H1 (cell line): ENCODE measurements at regions not wholly inside any gene's neighbourhood (a gene's known extent, or its start where the extent isn't known, plus 50 kb on each side); places are given as distances from the start of the nearest gene placed in this dataset.

Source experiments
- CTCF ChIA-PET: fragments of 300-600 bp; sonication (Branson Sonifier 250); formaldehyde crosslinking; loops from one replicate; lab custom pipeline; 2021; ENCODE audit not compliant: partially characterized antibody; lab: Charles Lee
- POLR2A ChIA-PET: fragments of 300-600 bp; sonication (Branson Sonifier 250); formaldehyde crosslinking; loops from one replicate; lab custom pipeline; 2021; ENCODE audit warnings: inconsistent platforms; ENCODE audit not compliant: partially characterized antibody; lab: Charles Lee
- DNase-seq, 2 experiments: peaks; one replicate each; pipeline versions ENCODE4 v3.0.0 to v3.0.0-alpha.2; 2010 to 2022; ENCODE audit warnings: low spot score in 2 of 2, low read depth in 1 of 2, mixed read lengths in 1 of 2
- FAIRE-seq: peaks from 2 replicates; lab custom pipeline; 2011; peaks lifted over from hg19 to GRCh38; lab: Jason Lieb, UNC
- H2AFZ ChIP-seq: 2 replicates; pipeline ENCODE4 v1.8.1; 2012; ENCODE audit warnings: low read length, inconsistent platforms
- H2AK5ac ChIP-seq: 2 replicates; pipeline ENCODE4 v1.6.1; 2013; ENCODE audit warnings: low read depth, low read length
- H2BK120ac ChIP-seq: replicated peaks from 2 replicates; pipeline ENCODE3; 2013; ENCODE audit warnings: low read depth, low read length, inconsistent platforms
- H2BK12ac ChIP-seq: 2 replicates; pipeline ENCODE4 v1.6.1; 2013; ENCODE audit warnings: low read depth, low read length
- H2BK15ac ChIP-seq: 2 replicates; pipeline ENCODE4 v1.6.1; 2013; ENCODE audit warnings: low read length
- H2BK20ac ChIP-seq: 2 replicates; pipeline ENCODE4 v1.6.1; 2013; ENCODE audit warnings: low read length
- H2BK5ac ChIP-seq: 2 replicates; pipeline ENCODE4 v1.6.1; 2013; ENCODE audit warnings: low read depth, low read length
- H3K14ac ChIP-seq: 2 replicates; pipeline ENCODE4 v1.6.1; 2013; ENCODE audit warnings: inconsistent platforms; ENCODE audit not compliant: insufficient read length
- H3K18ac ChIP-seq: 2 replicates; pipeline ENCODE4 v1.6.1; 2013; ENCODE audit warnings: low read length; ENCODE audit errors: extremely low read depth
- H3K23ac ChIP-seq: 2 replicates; pipeline ENCODE4 v1.6.1; 2013; ENCODE audit warnings: inconsistent platforms; ENCODE audit not compliant: insufficient read length
- H3K23me2 ChIP-seq: 2 replicates; pipeline ENCODE4 v1.6.1; 2013; ENCODE audit warnings: low read depth, low read length
- H3K27ac ChIP-seq: 2 replicates; pipeline ENCODE4 v1.6.1; 2011; ENCODE audit warnings: low read depth, low read length, inconsistent platforms
- H3K27me3 ChIP-seq, 4 experiments: replicated peaks in 1 of 4; 1 replicate in 1 of 4; 2 replicates in 3 of 4; pipeline versions ENCODE4 v1.6.1 to v1.8.1; 2011 to 2013; ENCODE audit warnings: low read length in 3 of 4, mild to moderate bottlenecking in 3 of 4, inconsistent platforms in 2 of 4, mixed read lengths in 2 of 4, moderate library complexity in 1 of 4; ENCODE audit not compliant: control insufficient read depth in 3 of 4, insufficient read depth in 3 of 4; ENCODE audit errors: extremely low read depth in 1 of 4
- H3K36me3 ChIP-seq, 4 experiments: 2 replicates each; pipeline versions ENCODE4 v1.6.1 to v1.8.1; 2011 to 2013; ENCODE audit warnings: mild to moderate bottlenecking in 4 of 4, low read length in 3 of 4, moderate library complexity in 2 of 4, control low read depth in 1 of 4, inconsistent platforms in 1 of 4; ENCODE audit not compliant: insufficient read depth in 4 of 4, control insufficient read depth in 2 of 4
- H3K4ac ChIP-seq: replicated peaks from 2 replicates; pipeline ENCODE3; 2013; ENCODE audit warnings: low read length, low read depth, mixed read lengths, inconsistent platforms; ENCODE audit not compliant: insufficient read length
- H3K4me1 ChIP-seq, 4 experiments: replicated peaks in 1 of 4; 1 replicate in 1 of 4; 2 replicates in 3 of 4; pipeline versions ENCODE4 v1.6.1 to v1.8.1; 2011 to 2013; ENCODE audit warnings: low read length in 3 of 4, inconsistent platforms in 2 of 4, mixed read lengths in 1 of 4; ENCODE audit not compliant: insufficient read depth in 4 of 4, control insufficient read depth in 3 of 4
- H3K4me2 ChIP-seq, 2 experiments: 2 replicates each; pipeline versions ENCODE4 v1.6.1 to v1.8.1; 2011 to 2013; ENCODE audit warnings: low read depth in 2 of 2, low read length in 2 of 2, control low read depth in 1 of 2, inconsistent platforms in 1 of 2, mild to moderate bottlenecking in 1 of 2; ENCODE audit not compliant: insufficient read depth in 1 of 2
- H3K4me3 ChIP-seq, 4 experiments: fragments of 200-600, 300-600 bp in 1 of 4; sonication (generic), shearing (Covaris generic), sonication (Bioruptor Twin) in 1 of 4; 2 replicates each; pipeline versions ENCODE4 v1.5.1 to v1.8.1; 2011 to 2016; ENCODE audit warnings: low read length in 4 of 4, low read depth in 3 of 4, control low read depth in 2 of 4, inconsistent platforms in 2 of 4, mild to moderate bottlenecking in 2 of 4, mixed read lengths in 1 of 4, moderate library complexity in 1 of 4; ENCODE audit not compliant: insufficient read depth in 2 of 4; ENCODE audit errors: extremely low read depth in 1 of 4
- H3K56ac ChIP-seq: replicated peaks from 2 replicates; pipeline ENCODE3; 2013; ENCODE audit warnings: low read depth, mild to moderate bottlenecking, mixed read lengths, low read length, inconsistent platforms; ENCODE audit not compliant: insufficient read length
- H3K79me1 ChIP-seq: 2 replicates; pipeline ENCODE4 v1.6.1; 2013; ENCODE audit warnings: low read depth, low read length, control low read depth
- H3K79me2 ChIP-seq, 2 experiments: 2 replicates each; pipeline versions ENCODE4 v1.6.1 to v1.8.1; 2012 to 2013; ENCODE audit warnings: low read length in 2 of 2, mild to moderate bottlenecking in 2 of 2, inconsistent platforms in 1 of 2; ENCODE audit not compliant: insufficient read depth in 2 of 2, control insufficient read depth in 1 of 2
- H3K9ac ChIP-seq, 4 experiments: replicated peaks in 1 of 4; 1 replicate in 1 of 4; 2 replicates in 3 of 4; pipeline versions ENCODE4 v1.6.1 to v1.8.1; 2011 to 2013; ENCODE audit warnings: low read depth in 3 of 4, low read length in 3 of 4, control low read depth in 2 of 4, mild to moderate bottlenecking in 2 of 4, moderate library complexity in 2 of 4, inconsistent platforms in 1 of 4; ENCODE audit errors: extremely low read depth in 1 of 4
- H3K9me3 ChIP-seq, 2 experiments: 2 replicates each; pipeline versions ENCODE4 v1.6.1 to v1.8.1; 2012 to 2013; ENCODE audit warnings: mild to moderate bottlenecking in 2 of 2, moderate library complexity in 2 of 2, control low read depth in 1 of 2, inconsistent platforms in 1 of 2, low read depth in 1 of 2, low read length in 1 of 2, mixed read lengths in 1 of 2; ENCODE audit not compliant: insufficient read depth in 2 of 2
- H4K20me1 ChIP-seq, 2 experiments: replicated peaks in 1 of 2; 2 replicates each; pipeline versions ENCODE3 to v1.8.1; 2011 to 2013; ENCODE audit warnings: inconsistent platforms in 2 of 2, low read length in 2 of 2, mild to moderate bottlenecking in 1 of 2; ENCODE audit not compliant: insufficient read depth in 2 of 2, control insufficient read depth in 1 of 2
- H4K5ac ChIP-seq: 2 replicates; pipeline ENCODE4 v1.6.1; 2013; ENCODE audit warnings: low read length, low read depth, mixed read lengths, inconsistent platforms; ENCODE audit not compliant: insufficient read length
- H4K8ac ChIP-seq: 2 replicates; pipeline ENCODE4 v1.8.0; 2013; ENCODE audit warnings: mild to moderate bottlenecking, moderate library complexity, low read length, inconsistent platforms; ENCODE audit not compliant: insufficient read depth; ENCODE audit errors: extremely low read depth
- H4K91ac ChIP-seq: replicated peaks from 2 replicates; pipeline ENCODE3; 2013; ENCODE audit warnings: low read length, mixed read lengths, inconsistent platforms; ENCODE audit not compliant: insufficient read length
- BRCA1 ChIP-seq: IDR thresholded peaks from 2 replicates; pipeline ENCODE4 v1.6.1; 2012; ENCODE audit warnings: low read depth, low read length, improper control_type of control experiment
- CBX8 ChIP-seq: fragments of 300-800, 300-1000 bp; sonication (generic); IDR thresholded peaks from 2 replicates; pipeline ENCODE4 v1.7.1; 2016; ENCODE audit warnings: low read depth, low read length, borderline replicate concordance
- CHD1 ChIP-seq: IDR thresholded peaks from 2 replicates; pipeline ENCODE4 v1.6.1; 2012; ENCODE audit warnings: low read depth, low read length, improper control_type of control experiment
- EP300 ChIP-seq, 2 experiments: IDR thresholded peaks; 1 replicate in 1 of 2; 2 replicates in 1 of 2; pipeline ENCODE4 v1.6.1; 2011 to 2012; ENCODE audit warnings: low read depth in 2 of 2, low read length in 2 of 2, mild to moderate bottlenecking in 2 of 2, borderline replicate concordance in 1 of 2, inconsistent platforms in 1 of 2, moderate library complexity in 1 of 2
- NRF1 ChIP-seq: IDR thresholded peaks from 2 replicates; pipeline ENCODE4 v1.6.1; 2011; ENCODE audit warnings: mild to moderate bottlenecking, low read depth, low read length, improper control_type of control experiment
- PHF8 ChIP-seq: fragments of 200-600 bp; sonication (generic); conservative IDR thresholded peaks from 2 replicates; pipeline ENCODE4 v1.7.1; 2012; ENCODE audit warnings: low read depth, mild to moderate bottlenecking, inconsistent platforms, low read length, moderate library complexity
- POLR2AphosphoS5 ChIP-seq: IDR thresholded peaks from 2 replicates; pipeline ENCODE4 v1.6.1; 2011; ENCODE audit warnings: low read depth, low read length
- RBBP5 ChIP-seq: IDR thresholded peaks from 2 replicates; pipeline ENCODE4 v1.7.1; 2012; ENCODE audit warnings: low read depth, mild to moderate bottlenecking, inconsistent platforms, low read length, moderate library complexity, borderline replicate concordance
- RXRA ChIP-seq: IDR thresholded peaks from 2 replicates; pipeline ENCODE4 v1.6.1; 2011; ENCODE audit warnings: low read depth, mild to moderate bottlenecking, low read length, moderate library complexity; ENCODE audit not compliant: insufficient read depth
- SIN3A ChIP-seq, 2 experiments: IDR thresholded peaks in 1 of 2; conservative IDR thresholded peaks in 1 of 2; 2 replicates each; pipeline ENCODE4 v1.6.1; 2011 to 2012; ENCODE audit warnings: low read length in 2 of 2, improper control_type of control experiment in 1 of 2, low read depth in 1 of 2, mild to moderate bottlenecking in 1 of 2
- SP1 ChIP-seq: IDR thresholded peaks from 2 replicates; pipeline ENCODE4 v1.6.1; 2011; ENCODE audit warnings: low read depth, low read length
- TAF7 ChIP-seq: optimal IDR thresholded peaks from 2 replicates; pipeline ENCODE3; 2011; ENCODE audit warnings: low read depth, mild to moderate bottlenecking, inconsistent platforms, low read length, moderate library complexity, borderline replicate concordance
- TCF12 ChIP-seq: IDR thresholded peaks from 2 replicates; pipeline ENCODE4 v1.6.1; 2011; ENCODE audit warnings: low read depth, mild to moderate bottlenecking, low read length
- ZNF274 ChIP-seq: IDR thresholded peaks from 2 replicates; pipeline ENCODE4 v1.7.0; 2012; ENCODE audit warnings: low read length, borderline replicate concordance; ENCODE audit errors: extremely low read depth
- WGBS, 2 experiments: shearing (Covaris generic) in 1 of 2; methylation state at CpG; one replicate each; pipeline versions ENCODE4 v1.1.6 to v1.1.7; 2013 to 2015; ENCODE audit warnings: low lambda C conversion rate in 2 of 2, mixed read lengths in 2 of 2, inconsistent platforms in 1 of 2, low coverage in 1 of 2, missing lambda C conversion rate in 1 of 2; ENCODE audit not compliant: insufficient replicate concordance in 2 of 2, insufficient coverage in 1 of 2, insufficient read length in 1 of 2; ENCODE audit errors: extremely low coverage in 1 of 2, missing lambda C conversion rate in 1 of 2; 5-methylcytosine and 5-hydroxymethylcytosine counted together

DNA sequence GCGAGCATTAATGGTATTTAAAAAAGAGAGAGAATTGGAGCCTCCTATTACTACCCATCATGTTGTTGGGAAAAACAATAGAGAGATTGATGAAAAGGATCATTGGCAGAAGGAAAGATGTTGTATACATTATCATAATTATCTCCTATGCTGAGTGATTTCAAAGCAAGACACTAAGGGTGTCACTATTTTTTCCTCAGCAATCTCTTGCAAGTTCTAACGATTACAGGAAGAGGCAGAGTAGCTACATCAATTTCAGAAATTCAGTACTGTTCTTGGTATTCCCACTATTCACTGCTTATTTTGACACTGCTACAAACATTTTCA, 891.2 kb downstream of the C6orf118 start:
- no peak overlapping the region for H2AK5ac ChIP-seq
- no peak overlapping the region for H3K23ac ChIP-seq
- H2BK5ac ChIP-seq, result no peak overlapping the region
- no peak overlapping the region for H3K14ac ChIP-seq
- H3K23me2 ChIP-seq, result no peaks in the 10 kb centered on the region
- H4K91ac ChIP-seq, result no peak overlapping the region
- FAIRE-seq (no peak), DNase-seq (no peak)
- H2BK120ac ChIP-seq, result no peak overlapping the region
- H3K56ac ChIP-seq, result no peak overlapping the region
- no peak overlapping the region for H2AFZ ChIP-seq
- no peak overlapping the region for H2BK12ac ChIP-seq
- H3K9ac ChIP-seq, result no peak overlapping the region
- H3K36me3 ChIP-seq, result peaks cover 0 to 4% (median 0%) of the 10 kb centered on the region in 4 experiments; a peak in 1 of 8 replicates
- no peaks in the 10 kb centered on the region for H3K79me1 ChIP-seq
- H4K5ac ChIP-seq, result no peak overlapping the region
- no peak overlapping the region for H4K8ac ChIP-seq
- no peak overlapping the region for H3K4me3 ChIP-seq
- no peak overlapping the region for H3K4me2 ChIP-seq
- H3K4me1 ChIP-seq, result no peaks in the 10 kb centered on the region
- no peaks in the 10 kb centered on the region for H3K27me3 ChIP-seq
- H3K18ac ChIP-seq, result no peak overlapping the region
- 95% methylated on average over 2 of the region's 2 CpGs; no CpG with 5 or more reads in 1 of the 2 experiments for WGBS, 2 experiments
- no peak overlapping the region for H3K27ac ChIP-seq
- H4K20me1 ChIP-seq, result no peaks in the 10 kb centered on the region
- no peak overlapping the region for H3K4ac ChIP-seq
- ChIA-PET CTCF (interaction anchor here (0.8 to 2.4 kb wide), 8 partner anchors 11 to 352 kb away, joined by 3 to 8 read pairs (median 3); no protein-coding TSS in a partner anchor), POLR2A (no interaction called here)
- no peak overlapping the region for H2BK15ac ChIP-seq
- H2BK20ac ChIP-seq, result no peak overlapping the region
- no peaks in the 10 kb centered on the region for H3K79me2 ChIP-seq
- H3K9me3 ChIP-seq, result peaks cover 15 to 20% of the 10 kb centered on the region in 2 experiments
- no peak for TF ChIP-seq RBBP5
- TF ChIP-seq CBX8, result no peak
- no peak for TF ChIP-seq SP1
- no peak for TF ChIP-seq EP300 (IDR thresholded peaks at IDR 0.05; ENCODE audit: borderline replicate concordance in 1 of 2, low read depth in 2 of 2, low read length in 2 of 2)
- no peak for TF ChIP-seq TAF7
- TF ChIP-seq PHF8, result no peak
- TF ChIP-seq BRCA1, result no peak
- no peak for TF ChIP-seq ZNF274
- TF ChIP-seq POLR2AphosphoS5, result no peak
- TF ChIP-seq SIN3A (conservative IDR thresholded peaks at IDR 0.05 in 1 of 2, IDR thresholded peaks at IDR 0.05 in 1 of 2; ENCODE audit: low read depth in 1 of 2, low read length in 2 of 2), result no peak
- no peak for TF ChIP-seq RXRA
- TF ChIP-seq TCF12, result no peak
- TF ChIP-seq CHD1, result no peak
- no peak for TF ChIP-seq NRF1
